GM23338 (cell line): ENCODE measurements at regions not wholly inside any gene's neighbourhood (a gene's known extent, or its start where the extent isn't known, plus 50 kb on each side); places are given as distances from the start of the nearest gene placed in this dataset.

Experiments
- EZH2phosphoT487 ChIP-seq: fragments of 200-600 bp; sonication (generic); IDR thresholded peaks from one replicate; pipeline ENCODE4 v1.8.1; 2018; ENCODE audit warnings: antibody characterized with exemption; ENCODE audit not compliant: unreplicated experiment
- POLR2AphosphoS5 ChIP-seq: IDR thresholded peaks from 2 replicates; pipeline ENCODE4 v1.6.1; 2016; ENCODE audit warnings: antibody characterized with exemption, low read depth
- TF ChIP-seq, protein P1 (sequence below), 2 experiments: fragments of 200-600 bp in 1 of 2; sonication (generic) in 1 of 2; conservative IDR thresholded peaks; 2 replicates each; pipeline versions ENCODE4 v1.5.1 to v1.6.1; 2016 to 2017; ENCODE audit warnings: antibody characterized with exemption in 2 of 2, low read depth in 2 of 2, mild to moderate bottlenecking in 2 of 2, moderate library complexity in 1 of 2
- TF ChIP-seq, protein P2 (sequence below): fragments of 250-450 bp; sonication (Bioruptor Pico); IDR thresholded peaks from 2 replicates; pipeline ENCODE4 v1.5.0; 2020; ENCODE audit warnings: mild to moderate bottlenecking, moderate library complexity
- TF ChIP-seq, protein P3 (sequence below): IDR thresholded peaks from one replicate; pipeline ENCODE4 v1.6.1; 2018; ENCODE audit warnings: antibody characterized with exemption; ENCODE audit not compliant: unreplicated experiment

DNA sequence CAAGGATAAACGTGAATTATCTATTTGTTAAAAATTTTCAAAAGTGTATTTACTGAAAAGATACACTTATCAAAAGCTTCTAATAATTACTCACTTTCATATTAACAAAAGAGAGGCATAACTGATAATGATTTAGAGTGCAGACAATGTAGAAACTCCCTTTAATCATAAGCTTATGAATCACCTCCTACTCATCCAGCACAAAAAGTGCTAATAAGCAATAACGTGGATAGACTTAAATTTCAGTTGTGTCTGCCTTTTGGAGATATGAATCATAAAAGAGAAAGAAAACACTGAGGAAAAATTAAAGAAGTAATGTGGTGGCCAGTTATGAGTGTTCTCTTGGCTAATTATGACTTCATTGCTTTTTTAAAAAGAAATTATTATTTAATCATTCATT is 827.6 kb upstream of the B3GALT2 start:
- TF ChIP-seq EZH2phosphoT487 (no peak), POLR2AphosphoS5 (no peak)
- TF ChIP-seq, protein P1, sequence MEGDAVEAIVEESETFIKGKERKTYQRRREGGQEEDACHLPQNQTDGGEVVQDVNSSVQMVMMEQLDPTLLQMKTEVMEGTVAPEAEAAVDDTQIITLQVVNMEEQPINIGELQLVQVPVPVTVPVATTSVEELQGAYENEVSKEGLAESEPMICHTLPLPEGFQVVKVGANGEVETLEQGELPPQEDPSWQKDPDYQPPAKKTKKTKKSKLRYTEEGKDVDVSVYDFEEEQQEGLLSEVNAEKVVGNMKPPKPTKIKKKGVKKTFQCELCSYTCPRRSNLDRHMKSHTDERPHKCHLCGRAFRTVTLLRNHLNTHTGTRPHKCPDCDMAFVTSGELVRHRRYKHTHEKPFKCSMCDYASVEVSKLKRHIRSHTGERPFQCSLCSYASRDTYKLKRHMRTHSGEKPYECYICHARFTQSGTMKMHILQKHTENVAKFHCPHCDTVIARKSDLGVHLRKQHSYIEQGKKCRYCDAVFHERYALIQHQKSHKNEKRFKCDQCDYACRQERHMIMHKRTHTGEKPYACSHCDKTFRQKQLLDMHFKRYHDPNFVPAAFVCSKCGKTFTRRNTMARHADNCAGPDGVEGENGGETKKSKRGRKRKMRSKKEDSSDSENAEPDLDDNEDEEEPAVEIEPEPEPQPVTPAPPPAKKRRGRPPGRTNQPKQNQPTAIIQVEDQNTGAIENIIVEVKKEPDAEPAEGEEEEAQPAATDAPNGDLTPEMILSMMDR (conservative IDR thresholded peaks at IDR 0.05; ENCODE audit: low read depth in 2 of 2), result no peak
- TF ChIP-seq, protein P2, sequence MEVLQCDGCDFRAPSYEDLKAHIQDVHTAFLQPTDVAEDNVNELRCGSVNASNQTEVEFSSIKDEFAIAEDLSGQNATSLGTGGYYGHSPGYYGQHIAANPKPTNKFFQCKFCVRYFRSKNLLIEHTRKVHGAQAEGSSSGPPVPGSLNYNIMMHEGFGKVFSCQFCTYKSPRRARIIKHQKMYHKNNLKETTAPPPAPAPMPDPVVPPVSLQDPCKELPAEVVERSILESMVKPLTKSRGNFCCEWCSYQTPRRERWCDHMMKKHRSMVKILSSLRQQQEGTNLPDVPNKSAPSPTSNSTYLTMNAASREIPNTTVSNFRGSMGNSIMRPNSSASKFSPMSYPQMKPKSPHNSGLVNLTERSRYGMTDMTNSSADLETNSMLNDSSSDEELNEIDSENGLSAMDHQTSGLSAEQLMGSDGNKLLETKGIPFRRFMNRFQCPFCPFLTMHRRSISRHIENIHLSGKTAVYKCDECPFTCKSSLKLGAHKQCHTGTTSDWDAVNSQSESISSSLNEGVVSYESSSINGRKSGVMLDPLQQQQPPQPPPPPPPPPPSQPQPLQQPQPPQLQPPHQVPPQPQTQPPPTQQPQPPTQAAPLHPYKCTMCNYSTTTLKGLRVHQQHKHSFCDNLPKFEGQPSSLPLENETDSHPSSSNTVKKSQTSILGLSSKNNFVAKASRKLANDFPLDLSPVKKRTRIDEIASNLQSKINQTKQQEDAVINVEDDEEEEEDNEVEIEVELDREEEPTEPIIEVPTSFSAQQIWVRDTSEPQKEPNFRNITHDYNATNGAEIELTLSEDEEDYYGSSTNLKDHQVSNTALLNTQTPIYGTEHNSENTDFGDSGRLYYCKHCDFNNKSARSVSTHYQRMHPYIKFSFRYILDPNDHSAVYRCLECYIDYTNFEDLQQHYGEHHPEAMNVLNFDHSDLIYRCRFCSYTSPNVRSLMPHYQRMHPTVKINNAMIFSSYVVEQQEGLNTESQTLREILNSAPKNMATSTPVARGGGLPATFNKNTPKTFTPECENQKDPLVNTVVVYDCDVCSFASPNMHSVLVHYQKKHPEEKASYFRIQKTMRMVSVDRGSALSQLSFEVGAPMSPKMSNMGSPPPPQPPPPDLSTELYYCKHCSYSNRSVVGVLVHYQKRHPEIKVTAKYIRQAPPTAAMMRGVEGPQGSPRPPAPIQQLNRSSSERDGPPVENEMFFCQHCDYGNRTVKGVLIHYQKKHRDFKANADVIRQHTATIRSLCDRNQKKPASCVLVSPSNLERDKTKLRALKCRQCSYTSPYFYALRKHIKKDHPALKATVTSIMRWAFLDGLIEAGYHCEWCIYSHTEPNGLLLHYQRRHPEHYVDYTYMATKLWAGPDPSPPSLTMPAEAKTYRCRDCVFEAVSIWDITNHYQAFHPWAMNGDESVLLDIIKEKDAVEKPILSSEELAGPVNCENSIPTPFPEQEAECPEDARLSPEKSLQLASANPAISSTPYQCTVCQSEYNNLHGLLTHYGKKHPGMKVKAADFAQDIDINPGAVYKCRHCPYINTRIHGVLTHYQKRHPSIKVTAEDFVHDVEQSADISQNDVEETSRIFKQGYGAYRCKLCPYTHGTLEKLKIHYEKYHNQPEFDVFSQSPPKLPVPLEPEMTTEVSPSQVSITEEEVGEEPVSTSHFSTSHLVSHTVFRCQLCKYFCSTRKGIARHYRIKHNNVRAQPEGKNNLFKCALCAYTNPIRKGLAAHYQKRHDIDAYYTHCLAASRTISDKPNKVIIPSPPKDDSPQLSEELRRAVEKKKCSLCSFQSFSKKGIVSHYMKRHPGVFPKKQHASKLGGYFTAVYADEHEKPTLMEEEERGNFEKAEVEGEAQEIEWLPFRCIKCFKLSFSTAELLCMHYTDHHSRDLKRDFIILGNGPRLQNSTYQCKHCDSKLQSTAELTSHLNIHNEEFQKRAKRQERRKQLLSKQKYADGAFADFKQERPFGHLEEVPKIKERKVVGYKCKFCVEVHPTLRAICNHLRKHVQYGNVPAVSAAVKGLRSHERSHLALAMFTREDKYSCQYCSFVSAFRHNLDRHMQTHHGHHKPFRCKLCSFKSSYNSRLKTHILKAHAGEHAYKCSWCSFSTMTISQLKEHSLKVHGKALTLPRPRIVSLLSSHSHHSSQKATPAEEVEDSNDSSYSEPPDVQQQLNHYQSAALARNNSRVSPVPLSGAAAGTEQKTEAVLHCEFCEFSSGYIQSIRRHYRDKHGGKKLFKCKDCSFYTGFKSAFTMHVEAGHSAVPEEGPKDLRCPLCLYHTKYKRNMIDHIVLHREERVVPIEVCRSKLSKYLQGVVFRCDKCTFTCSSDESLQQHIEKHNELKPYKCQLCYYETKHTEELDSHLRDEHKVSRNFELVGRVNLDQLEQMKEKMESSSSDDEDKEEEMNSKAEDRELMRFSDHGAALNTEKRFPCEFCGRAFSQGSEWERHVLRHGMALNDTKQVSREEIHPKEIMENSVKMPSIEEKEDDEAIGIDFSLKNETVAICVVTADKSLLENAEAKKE (CRISPR knock-in tag), result no peak
- TF ChIP-seq, protein P3, sequence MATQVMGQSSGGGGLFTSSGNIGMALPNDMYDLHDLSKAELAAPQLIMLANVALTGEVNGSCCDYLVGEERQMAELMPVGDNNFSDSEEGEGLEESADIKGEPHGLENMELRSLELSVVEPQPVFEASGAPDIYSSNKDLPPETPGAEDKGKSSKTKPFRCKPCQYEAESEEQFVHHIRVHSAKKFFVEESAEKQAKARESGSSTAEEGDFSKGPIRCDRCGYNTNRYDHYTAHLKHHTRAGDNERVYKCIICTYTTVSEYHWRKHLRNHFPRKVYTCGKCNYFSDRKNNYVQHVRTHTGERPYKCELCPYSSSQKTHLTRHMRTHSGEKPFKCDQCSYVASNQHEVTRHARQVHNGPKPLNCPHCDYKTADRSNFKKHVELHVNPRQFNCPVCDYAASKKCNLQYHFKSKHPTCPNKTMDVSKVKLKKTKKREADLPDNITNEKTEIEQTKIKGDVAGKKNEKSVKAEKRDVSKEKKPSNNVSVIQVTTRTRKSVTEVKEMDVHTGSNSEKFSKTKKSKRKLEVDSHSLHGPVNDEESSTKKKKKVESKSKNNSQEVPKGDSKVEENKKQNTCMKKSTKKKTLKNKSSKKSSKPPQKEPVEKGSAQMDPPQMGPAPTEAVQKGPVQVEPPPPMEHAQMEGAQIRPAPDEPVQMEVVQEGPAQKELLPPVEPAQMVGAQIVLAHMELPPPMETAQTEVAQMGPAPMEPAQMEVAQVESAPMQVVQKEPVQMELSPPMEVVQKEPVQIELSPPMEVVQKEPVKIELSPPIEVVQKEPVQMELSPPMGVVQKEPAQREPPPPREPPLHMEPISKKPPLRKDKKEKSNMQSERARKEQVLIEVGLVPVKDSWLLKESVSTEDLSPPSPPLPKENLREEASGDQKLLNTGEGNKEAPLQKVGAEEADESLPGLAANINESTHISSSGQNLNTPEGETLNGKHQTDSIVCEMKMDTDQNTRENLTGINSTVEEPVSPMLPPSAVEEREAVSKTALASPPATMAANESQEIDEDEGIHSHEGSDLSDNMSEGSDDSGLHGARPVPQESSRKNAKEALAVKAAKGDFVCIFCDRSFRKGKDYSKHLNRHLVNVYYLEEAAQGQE, result no peak
